K562 (cell line): ENCODE measurements at regions not wholly inside any gene's neighbourhood (a gene's known extent, or its start where the extent isn't known, plus 50 kb on each side); places are given as distances from the start of the nearest gene placed in this dataset.

ENCODE experiments used
- ATAC-seq: fragments of 200-7000 bp; cut with Tn5 transposase; 3 replicates; pipeline ENCODE4 v1.9.1; 2020; ENCODE audit warnings: moderate library complexity
- BruUV-seq: library from RNA; stranded (reverse); fragments of 400-500 nt; replicated peaks from 2 replicates; lab custom pipeline; 2021; lab: Mats Ljungman, UMichigan
- CTCF ChIA-PET: fragments of 300-600 bp; formaldehyde crosslinking; extraction: SDS; loops from one replicate; lab custom pipeline; 2021; ENCODE audit warnings: low intra/inter-chr PET ratio; lab: Yijun Ruan, JAX
- POLR2A ChIA-PET: fragments of 300-600, 350-650 bp; sonication (Branson Sonifier 250); formaldehyde crosslinking; extraction: SDS; loops from one replicate; lab custom pipeline; 2021; ENCODE audit warnings: antibody characterized with exemption, inconsistent platforms; lab: Yijun Ruan, JAX
- DNase-seq, 4 experiments: peaks; one replicate each; pipeline versions ENCODE4 v3.0.0 to v3.0.0-alpha.2; 2011 to 2018; ENCODE audit warnings: low spot score in 3 of 4, mixed read lengths in 3 of 4; ENCODE audit errors: extremely low read depth in 1 of 4
- FAIRE-seq: peaks from 2 replicates; lab custom pipeline; 2011; peaks lifted over from hg19 to GRCh38; lab: Jason Lieb, UNC
- H2AFZ ChIP-seq: 2 replicates; pipeline ENCODE4 v1.6.0; 2011; ENCODE audit warnings: low read depth, low read length, control low read depth, inconsistent platforms
- H3K27ac ChIP-seq: fragments of 200-600 bp; 3 replicates; pipeline ENCODE4 v1.8.0; 2011; ENCODE audit warnings: low read depth, mild to moderate bottlenecking, control low read depth, inconsistent platforms, low read length, moderate library complexity, mixed read lengths; ENCODE audit errors: extremely low read depth
- H3K27me3 ChIP-seq, 2 experiments: fragments of 300-600 bp in 1 of 2; 2 replicates in 1 of 2; 3 replicates in 1 of 2; pipeline versions ENCODE4 v1.6.0 to v1.8.0; 2011; ENCODE audit warnings: inconsistent platforms in 2 of 2, low read length in 2 of 2, mild to moderate bottlenecking in 1 of 2, mixed read lengths in 1 of 2, moderate library complexity in 1 of 2; ENCODE audit not compliant: control insufficient read depth in 2 of 2, insufficient read depth in 2 of 2
- H3K36me3 ChIP-seq: fragments of 300-600 bp; 3 replicates; pipeline ENCODE4 v1.8.0; 2011; ENCODE audit warnings: mild to moderate bottlenecking, low read length, inconsistent platforms; ENCODE audit not compliant: control insufficient read depth, insufficient read depth
- H3K4me1 ChIP-seq, 2 experiments: fragments of 200-600 bp in 1 of 2; replicated peaks in 1 of 2; 2 replicates in 1 of 2; 3 replicates in 1 of 2; pipeline versions ENCODE4 v1.5.1 to v1.8.0; 2011; ENCODE audit warnings: inconsistent platforms in 2 of 2, low read length in 2 of 2, mild to moderate bottlenecking in 1 of 2, mixed read lengths in 1 of 2, moderate library complexity in 1 of 2; ENCODE audit not compliant: control insufficient read depth in 2 of 2, insufficient read depth in 2 of 2
- H3K4me2 ChIP-seq: 2 replicates; pipeline ENCODE4 v1.6.1; 2011; ENCODE audit warnings: low read length, control low read depth, inconsistent platforms, mixed read lengths; ENCODE audit not compliant: insufficient read depth
- H3K4me3 ChIP-seq: fragments of 200-600 bp; sonication (generic), shearing (Covaris generic); 2 replicates; pipeline ENCODE4 v1.5.1; 2016; ENCODE audit warnings: control low read depth, inconsistent platforms
- H3K79me2 ChIP-seq: fragments of 200-600 bp; 3 replicates; pipeline ENCODE4 v1.8.0; 2011; ENCODE audit warnings: low read length, inconsistent platforms; ENCODE audit not compliant: control insufficient read depth, insufficient read depth
- H3K9ac ChIP-seq, 2 experiments: 2 replicates each; pipeline versions ENCODE4 v1.6.0 to v1.6.1; 2011; ENCODE audit warnings: low read depth in 2 of 2, low read length in 2 of 2, control low read depth in 1 of 2, inconsistent platforms in 1 of 2, mild to moderate bottlenecking in 1 of 2, mixed read lengths in 1 of 2; ENCODE audit not compliant: insufficient read depth in 1 of 2
- H3K9me1 ChIP-seq: one replicate; pipeline ENCODE4 v1.6.0; 2011; ENCODE audit warnings: inconsistent platforms, mild to moderate bottlenecking, low read length, moderate library complexity; ENCODE audit not compliant: control insufficient read depth, insufficient read depth
- H3K9me3 ChIP-seq: replicated peaks from 2 replicates; pipeline ENCODE4 v1.5.1; 2011; ENCODE audit warnings: low read depth, low read length, inconsistent platforms; ENCODE audit not compliant: control insufficient read depth, insufficient read depth
- H4K20me1 ChIP-seq: replicated peaks from 2 replicates; pipeline ENCODE4 v1.6.1; 2011; ENCODE audit warnings: low read length, inconsistent platforms, mixed read lengths; ENCODE audit not compliant: control insufficient read depth, insufficient read depth
- ARHGAP35 ChIP-seq: fragments of 450-650 bp; IDR thresholded peaks from 2 replicates; pipeline ENCODE4 v1.6.1; 2018; ENCODE audit not compliant: partially characterized antibody
- COPS2 ChIP-seq: fragments of 450-650 bp; conservative IDR thresholded peaks from 2 replicates; pipeline ENCODE4 v1.6.1; 2016; ENCODE audit warnings: mild to moderate bottlenecking, moderate library complexity
- EP300 ChIP-seq: IDR thresholded peaks from 2 replicates; pipeline ENCODE4 v1.6.1; 2012; ENCODE audit warnings: low read length, improper control_type of control experiment
- ETV1 ChIP-seq: fragments of 450-650 bp; conservative IDR thresholded peaks from 2 replicates; pipeline ENCODE4 v1.6.1; 2016; ENCODE audit warnings: missing genetic modification characterization, control low read depth, low read depth, missing compliant biosample characterization
- HNRNPK ChIP-seq: fragments of 200-400 bp; formaldehyde crosslinking; IDR thresholded peaks from one replicate; pipeline ENCODE4 v1.6.1; 2018; ENCODE audit warnings: mild to moderate bottlenecking, low read depth, low read length; ENCODE audit not compliant: poor library complexity, severe bottlenecking
- SRSF1 ChIP-seq: fragments of 200-400 bp; formaldehyde crosslinking; IDR thresholded peaks from 2 replicates; pipeline ENCODE4 v1.6.1; 2017; ENCODE audit warnings: mild to moderate bottlenecking, low read depth, low read length, moderate library complexity
- WGBS: fragments of 100-300 bp; shearing (Covaris generic); methylation state at CpG from one replicate; pipeline ENCODE4 v1.1.6; 2016; ENCODE audit warnings: low coverage, mixed read lengths; ENCODE audit not compliant: insufficient coverage; ENCODE audit errors: missing lambda C conversion rate; 5-methylcytosine and 5-hydroxymethylcytosine counted together
- in situ Hi-C: fragments of 300-500 bp; cut with MboI; formaldehyde crosslinking; loops from 4 replicates; pipeline ENCODE4 v1.15.0; 2018; ENCODE audit warnings: inconsistent platforms, mixed read lengths
- intact Hi-C: fragments of 100-400 bp; cut with micrococcal nuclease; formaldehyde crosslinking; loops from 2 replicates; pipeline ENCODE4 v1.14.2; 2022
- TF ChIP-seq, protein P1 (sequence below): sonication (generic); formaldehyde crosslinking; IDR thresholded peaks from 2 replicates; pipeline ENCODE4 v1.8.0; 2022; ENCODE audit warnings: missing genetic modification reagents, mild to moderate bottlenecking, borderline replicate concordance
- TF ChIP-seq, protein P2 (sequence below), 3 experiments: IDR thresholded peaks in 2 of 3; conservative IDR thresholded peaks in 1 of 3; 2 replicates each; pipeline ENCODE4 v1.5.1; 2011 to 2012; ENCODE audit warnings: low read length in 3 of 3, mild to moderate bottlenecking in 3 of 3, control low read depth in 2 of 3, improper control_type of control experiment in 1 of 3, inconsistent platforms in 1 of 3, low read depth in 1 of 3, mixed read lengths in 1 of 3, moderate library complexity in 1 of 3; ENCODE audit not compliant: insufficient read depth in 2 of 3
- TF ChIP-seq, protein P3 (sequence below): sonication (generic); formaldehyde crosslinking; IDR thresholded peaks from 2 replicates; pipeline ENCODE4 v1.8.0; 2023; ENCODE audit warnings: mild to moderate bottlenecking, missing genetic modification reagents

DNA sequence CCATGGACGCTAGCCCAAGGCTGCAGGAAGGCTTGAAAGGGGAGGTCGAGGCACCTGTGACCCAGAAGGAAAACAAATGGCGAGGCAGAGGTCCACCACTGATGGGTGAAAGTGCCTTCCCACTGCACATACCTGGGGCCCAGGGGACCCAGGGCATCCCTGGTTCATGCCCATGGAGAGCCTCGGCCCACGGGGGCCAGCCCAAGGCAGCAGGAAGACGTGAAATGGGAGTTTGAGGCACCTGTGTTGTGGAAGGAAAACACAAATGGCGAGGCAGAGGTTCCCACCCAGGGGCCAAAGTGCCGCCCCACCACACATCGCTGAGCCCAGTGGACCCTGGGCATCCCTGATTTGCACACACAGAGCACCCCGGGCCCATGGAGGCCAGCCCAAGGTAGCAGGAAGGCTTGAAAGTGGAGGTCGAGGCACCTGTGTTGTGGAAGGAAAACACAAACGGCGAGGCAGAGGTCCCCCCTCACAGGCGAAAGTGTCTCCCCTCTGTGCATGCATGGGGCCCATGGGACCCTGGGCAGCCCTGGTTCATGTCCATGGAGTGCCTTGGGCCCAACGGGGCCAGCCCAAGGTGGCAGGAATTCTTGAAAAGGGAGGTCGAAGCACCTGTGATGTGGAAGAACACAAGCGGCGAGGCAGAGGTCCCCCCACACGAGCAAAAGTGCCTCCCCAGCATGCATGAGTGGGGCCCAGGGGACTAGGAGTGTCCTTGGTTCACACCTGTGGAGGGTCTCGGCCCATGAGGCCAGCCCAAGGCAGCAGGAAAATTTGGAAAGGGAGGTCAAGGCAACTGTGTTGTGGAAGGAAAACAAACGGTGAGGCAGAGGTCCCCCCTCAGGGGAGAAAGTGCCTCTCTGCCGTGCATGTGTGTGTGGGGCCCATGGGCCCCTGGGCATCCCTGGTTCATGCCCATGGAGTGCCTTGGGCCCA is 383.3 kb downstream of the ALG10 start (continued):
- TF ChIP-seq, protein P1, sequence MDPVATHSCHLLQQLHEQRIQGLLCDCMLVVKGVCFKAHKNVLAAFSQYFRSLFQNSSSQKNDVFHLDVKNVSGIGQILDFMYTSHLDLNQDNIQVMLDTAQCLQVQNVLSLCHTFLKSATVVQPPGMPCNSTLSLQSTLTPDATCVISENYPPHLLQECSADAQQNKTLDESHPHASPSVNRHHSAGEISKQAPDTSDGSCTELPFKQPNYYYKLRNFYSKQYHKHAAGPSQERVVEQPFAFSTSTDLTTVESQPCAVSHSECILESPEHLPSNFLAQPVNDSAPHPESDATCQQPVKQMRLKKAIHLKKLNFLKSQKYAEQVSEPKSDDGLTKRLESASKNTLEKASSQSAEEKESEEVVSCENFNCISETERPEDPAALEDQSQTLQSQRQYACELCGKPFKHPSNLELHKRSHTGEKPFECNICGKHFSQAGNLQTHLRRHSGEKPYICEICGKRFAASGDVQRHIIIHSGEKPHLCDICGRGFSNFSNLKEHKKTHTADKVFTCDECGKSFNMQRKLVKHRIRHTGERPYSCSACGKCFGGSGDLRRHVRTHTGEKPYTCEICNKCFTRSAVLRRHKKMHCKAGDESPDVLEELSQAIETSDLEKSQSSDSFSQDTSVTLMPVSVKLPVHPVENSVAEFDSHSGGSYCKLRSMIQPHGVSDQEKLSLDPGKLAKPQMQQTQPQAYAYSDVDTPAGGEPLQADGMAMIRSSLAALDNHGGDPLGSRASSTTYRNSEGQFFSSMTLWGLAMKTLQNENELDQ = no peak

DNA sequence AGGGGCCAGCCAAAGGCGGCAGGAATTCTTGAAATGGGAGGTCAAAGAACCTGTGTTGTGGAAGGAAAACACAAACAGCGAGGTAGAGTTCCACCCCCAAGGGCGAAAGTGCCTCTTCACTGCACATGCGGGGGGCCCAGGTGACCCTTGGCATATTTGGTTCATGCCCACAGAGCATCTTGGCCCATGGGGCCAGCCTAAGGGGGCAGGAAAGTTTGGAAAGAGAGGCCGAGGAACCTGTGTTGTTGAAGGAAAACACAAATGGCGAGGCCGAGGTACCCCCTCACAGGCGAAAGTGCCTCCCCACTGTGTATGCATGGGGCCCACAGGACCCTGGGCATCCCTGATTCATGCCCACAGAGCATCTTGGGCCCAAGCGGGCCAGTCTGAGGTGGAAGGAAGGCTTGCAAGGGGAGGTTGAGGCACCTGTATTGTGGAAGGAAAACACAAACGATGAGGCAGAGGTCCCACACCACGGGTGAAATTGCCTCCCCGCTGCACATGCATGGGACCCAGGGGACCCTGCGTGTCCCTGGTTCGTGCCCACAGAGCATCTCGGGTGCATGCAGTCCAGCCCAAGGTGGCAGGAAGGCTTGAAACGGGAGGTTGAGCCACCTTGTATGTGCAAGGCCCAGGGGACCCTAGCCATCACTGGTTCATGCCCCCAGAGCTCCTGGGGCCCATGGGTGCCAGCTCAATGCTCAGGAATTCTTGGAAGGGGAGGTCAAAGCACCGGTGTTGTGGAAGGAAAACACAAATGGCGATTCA is 384.1 kb downstream of the ALG10 start:
- peak in 2 of 4 experiments; percentile 0 to 1 for DNase-seq
- POLR2A ChIA-PET = no interaction called here
- BruUV-seq = no TSS peak
- TF ChIP-seq COPS2 = no peak
- TF ChIP-seq, protein P2, sequence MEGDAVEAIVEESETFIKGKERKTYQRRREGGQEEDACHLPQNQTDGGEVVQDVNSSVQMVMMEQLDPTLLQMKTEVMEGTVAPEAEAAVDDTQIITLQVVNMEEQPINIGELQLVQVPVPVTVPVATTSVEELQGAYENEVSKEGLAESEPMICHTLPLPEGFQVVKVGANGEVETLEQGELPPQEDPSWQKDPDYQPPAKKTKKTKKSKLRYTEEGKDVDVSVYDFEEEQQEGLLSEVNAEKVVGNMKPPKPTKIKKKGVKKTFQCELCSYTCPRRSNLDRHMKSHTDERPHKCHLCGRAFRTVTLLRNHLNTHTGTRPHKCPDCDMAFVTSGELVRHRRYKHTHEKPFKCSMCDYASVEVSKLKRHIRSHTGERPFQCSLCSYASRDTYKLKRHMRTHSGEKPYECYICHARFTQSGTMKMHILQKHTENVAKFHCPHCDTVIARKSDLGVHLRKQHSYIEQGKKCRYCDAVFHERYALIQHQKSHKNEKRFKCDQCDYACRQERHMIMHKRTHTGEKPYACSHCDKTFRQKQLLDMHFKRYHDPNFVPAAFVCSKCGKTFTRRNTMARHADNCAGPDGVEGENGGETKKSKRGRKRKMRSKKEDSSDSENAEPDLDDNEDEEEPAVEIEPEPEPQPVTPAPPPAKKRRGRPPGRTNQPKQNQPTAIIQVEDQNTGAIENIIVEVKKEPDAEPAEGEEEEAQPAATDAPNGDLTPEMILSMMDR (IDR thresholded peaks at IDR 0.05 in 2 of 3, conservative IDR thresholded peaks at IDR 0.05 in 1 of 3; ENCODE audit: insufficient read depth in 2 of 3, low read depth in 1 of 3, low read length in 3 of 3) = no peak
- TF ChIP-seq HNRNPK = no peak
- TF ChIP-seq ETV1 (tag) = no peak
- TF ChIP-seq, protein P3, sequence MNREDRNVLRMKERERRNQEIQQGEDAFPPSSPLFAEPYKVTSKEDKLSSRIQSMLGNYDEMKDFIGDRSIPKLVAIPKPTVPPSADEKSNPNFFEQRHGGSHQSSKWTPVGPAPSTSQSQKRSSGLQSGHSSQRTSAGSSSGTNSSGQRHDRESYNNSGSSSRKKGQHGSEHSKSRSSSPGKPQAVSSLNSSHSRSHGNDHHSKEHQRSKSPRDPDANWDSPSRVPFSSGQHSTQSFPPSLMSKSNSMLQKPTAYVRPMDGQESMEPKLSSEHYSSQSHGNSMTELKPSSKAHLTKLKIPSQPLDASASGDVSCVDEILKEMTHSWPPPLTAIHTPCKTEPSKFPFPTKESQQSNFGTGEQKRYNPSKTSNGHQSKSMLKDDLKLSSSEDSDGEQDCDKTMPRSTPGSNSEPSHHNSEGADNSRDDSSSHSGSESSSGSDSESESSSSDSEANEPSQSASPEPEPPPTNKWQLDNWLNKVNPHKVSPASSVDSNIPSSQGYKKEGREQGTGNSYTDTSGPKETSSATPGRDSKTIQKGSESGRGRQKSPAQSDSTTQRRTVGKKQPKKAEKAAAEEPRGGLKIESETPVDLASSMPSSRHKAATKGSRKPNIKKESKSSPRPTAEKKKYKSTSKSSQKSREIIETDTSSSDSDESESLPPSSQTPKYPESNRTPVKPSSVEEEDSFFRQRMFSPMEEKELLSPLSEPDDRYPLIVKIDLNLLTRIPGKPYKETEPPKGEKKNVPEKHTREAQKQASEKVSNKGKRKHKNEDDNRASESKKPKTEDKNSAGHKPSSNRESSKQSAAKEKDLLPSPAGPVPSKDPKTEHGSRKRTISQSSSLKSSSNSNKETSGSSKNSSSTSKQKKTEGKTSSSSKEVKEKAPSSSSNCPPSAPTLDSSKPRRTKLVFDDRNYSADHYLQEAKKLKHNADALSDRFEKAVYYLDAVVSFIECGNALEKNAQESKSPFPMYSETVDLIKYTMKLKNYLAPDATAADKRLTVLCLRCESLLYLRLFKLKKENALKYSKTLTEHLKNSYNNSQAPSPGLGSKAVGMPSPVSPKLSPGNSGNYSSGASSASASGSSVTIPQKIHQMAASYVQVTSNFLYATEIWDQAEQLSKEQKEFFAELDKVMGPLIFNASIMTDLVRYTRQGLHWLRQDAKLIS (CRISPR knock-in tag) = no peak
- no peak for TF ChIP-seq ARHGAP35
- no peak for TF ChIP-seq SRSF1
- TF ChIP-seq EP300 = no peak

More for the DNA sequence above, 384.1 kb downstream of the ALG10 start:
- H3K9me1 ChIP-seq = no peaks in the 10 kb centered on the region
- intact Hi-C loops = no loop called here
- 0% methylated on average over 18 of the region's 18 CpGs for WGBS
- no peaks in the 10 kb centered on the region for H3K79me2 ChIP-seq
- H4K20me1 ChIP-seq = no peaks in the 10 kb centered on the region
- H3K9ac ChIP-seq = no peak overlapping the region
- peaks cover 0 to under 1% of the 10 kb centered on the region in 2 experiments; a peak in 1 of 5 replicates for H3K27me3 ChIP-seq
- H3K27ac ChIP-seq = no peak overlapping the region
- no peaks in the 10 kb centered on the region for H3K36me3 ChIP-seq
- H3K9me3 ChIP-seq = no peaks in the 10 kb centered on the region; the same call in 1 of the 2 replicates
- no peak overlapping the region for H3K4me2 ChIP-seq
- CTCF ChIA-PET = no interaction called here
- in situ Hi-C loops = no loop called here
- no peak for ATAC-seq
- FAIRE-seq = no peak
- H3K4me1 ChIP-seq = no peaks in the 10 kb centered on the region
- H2AFZ ChIP-seq = no peak overlapping the region
- H3K4me3 ChIP-seq = no peak overlapping the region
